NCI-H2107 (cell line): ENCODE measurements at regions not wholly inside any gene's neighbourhood (a gene's known extent, or its start where the extent isn't known, plus 50 kb on each side); places are given as distances from the start of the nearest gene placed in this dataset.
"Not testable (repeated sequence)": the region's sequence is repeated elsewhere in the genome, so short reads cannot be mapped to it uniquely, and the experiment has no call there.

ENCODE experiments used
- DNase-seq: peaks from one replicate; lab custom pipeline; 2025; lab: John Stamatoyannopoulos, UW

GRCh38 chr13:44711706-44712105 lies 135.6 kb upstream of the TSC22D1 start:
- no peak for DNase-seq

GRCh38 chr13:44710576-44710975 lies 134.4 kb upstream of the TSC22D1 start:
- no peak for DNase-seq

GRCh38 chr13:44704811-44705210 lies 128.7 kb upstream of the TSC22D1 start:
- DNase-seq = not testable (repeated sequence)

- DNase-seq = no peak
These were observed 127.2 kb upstream of the TSC22D1 start for GRCh38 chr13:44703371-44703770.

GRCh38 chr13:44698066-44698465 lies 121.9 kb upstream of the TSC22D1 start:
- DNase-seq = no peak

GRCh38 chr13:44697058-44697457 lies 120.9 kb upstream of the TSC22D1 start:
- DNase-seq = no peak

GRCh38 chr13:44695520-44695919 lies 119.4 kb upstream of the TSC22D1 start:
- no peak for DNase-seq

- no peak for DNase-seq
These were observed 118.7 kb upstream of the TSC22D1 start for GRCh38 chr13:44694842-44695241.

- no peak for DNase-seq
These were observed 118.2 kb upstream of the TSC22D1 start for GRCh38 chr13:44694291-44694690.

GRCh38 chr13:44693156-44693764 lies 117.1 kb upstream of the TSC22D1 start:
- no peak for DNase-seq

GRCh38 chr13:44692173-44692713 lies 116.1 kb upstream of the TSC22D1 start:
- no peak for DNase-seq

- DNase-seq = no peak
These were observed 114.2 kb upstream of the TSC22D1 start for GRCh38 chr13:44690376-44690775.

- no peak for DNase-seq
These were observed 112.5 kb upstream of the TSC22D1 start for GRCh38 chr13:44688652-44689051.

GRCh38 chr13:44686531-44686934 lies 110.4 kb upstream of the TSC22D1 start:
- no peak for DNase-seq

- DNase-seq = no peak
These were observed 109.5 kb upstream of the TSC22D1 start for GRCh38 chr13:44685641-44686040.

GRCh38 chr13:44682416-44682815 lies 106.3 kb upstream of the TSC22D1 start:
- DNase-seq = not testable (repeated sequence)

GRCh38 chr13:44680746-44681355 lies 104.7 kb upstream of the TSC22D1 start:
- DNase-seq = no peak

- no peak for DNase-seq
These were observed 103.5 kb upstream of the TSC22D1 start for GRCh38 chr13:44679597-44679996.

GRCh38 chr13:44678197-44678596 lies 102.1 kb upstream of the TSC22D1 start:
- no peak for DNase-seq

- no peak for DNase-seq
These were observed 100.4 kb upstream of the TSC22D1 start for GRCh38 chr13:44676534-44676933.

- no peak for DNase-seq
These were observed 93.4 kb upstream of the TSC22D1 start for GRCh38 chr13:44669534-44669933.

- DNase-seq = no peak
These were observed 92.6 kb upstream of the TSC22D1 start for GRCh38 chr13:44668688-44669087.

- no peak for DNase-seq
These were observed 91.8 kb upstream of the TSC22D1 start for GRCh38 chr13:44667943-44668342.

GRCh38 chr13:44666538-44666937 lies 90.4 kb upstream of the TSC22D1 start:
- DNase-seq = not testable (repeated sequence)
